ENCODE measurements at regions not wholly inside any gene's neighbourhood (a gene's known extent, or its start where the extent isn't known, plus 50 kb on each side); places are given as distances from the start of the nearest gene placed in this dataset.

GRCh38 chr21:26710155-26710554 is 135.1 kb downstream of the ADAMTS1 start:
- DNase-seq (ENCODE audit: insufficient read length, low spot score, missing footprints) = no peak
- TF ChIP-seq CTCF (IDR thresholded peaks at IDR 0.05; ENCODE audit: extremely low read depth, low read depth, low read length) = no peak
- H3K9me3 ChIP-seq (ENCODE audit: low read depth, low read length) = no peaks in the 10 kb centered on the region
- no peak overlapping the region for H3K4me3 ChIP-seq (ENCODE audit: insufficient read depth, low read length)
- no peaks in the 10 kb centered on the region for H3K36me3 ChIP-seq (ENCODE audit: insufficient read depth, low read length)
- no peak overlapping the region for H3K4me2 ChIP-seq (ENCODE audit: insufficient read depth, low read length)
- H3K4me1 ChIP-seq (ENCODE audit: insufficient read depth, low read length) = no peaks in the 10 kb centered on the region
- H2AFZ ChIP-seq (ENCODE audit: low read length) = no peak overlapping the region
- H3K27ac ChIP-seq (ENCODE audit: low read depth, low read length) = no peak overlapping the region
- H3K27me3 ChIP-seq (ENCODE audit: insufficient read depth, low read length) = peaks cover 5% of the 10 kb centered on the region
- no peaks in the 10 kb centered on the region for H4K20me1 ChIP-seq (ENCODE audit: insufficient read depth, low read length)
- H3K79me2 ChIP-seq (ENCODE audit: insufficient read depth, low read length) = no peaks in the 10 kb centered on the region

- no peaks in the 10 kb centered on the region for H3K4me1 ChIP-seq (ENCODE audit: insufficient read depth, low read length)
- H2AFZ ChIP-seq (ENCODE audit: low read length) = no peak overlapping the region
- TF ChIP-seq CTCF (IDR thresholded peaks at IDR 0.05; ENCODE audit: extremely low read depth, low read depth, low read length) = no peak
- H3K9me3 ChIP-seq (ENCODE audit: low read depth, low read length) = no peaks in the 10 kb centered on the region
- H3K36me3 ChIP-seq (ENCODE audit: insufficient read depth, low read length) = no peaks in the 10 kb centered on the region
- no peak overlapping the region for H3K27ac ChIP-seq (ENCODE audit: low read depth, low read length)
- peaks cover 4% of the 10 kb centered on the region for H3K27me3 ChIP-seq (ENCODE audit: insufficient read depth, low read length)
- no peak overlapping the region for H3K4me2 ChIP-seq (ENCODE audit: insufficient read depth, low read length)
- H3K79me2 ChIP-seq (ENCODE audit: insufficient read depth, low read length) = no peaks in the 10 kb centered on the region
- no peak for DNase-seq (ENCODE audit: insufficient read length, low spot score, missing footprints)
- H4K20me1 ChIP-seq (ENCODE audit: insufficient read depth, low read length) = no peaks in the 10 kb centered on the region
- no peak overlapping the region for H3K4me3 ChIP-seq (ENCODE audit: insufficient read depth, low read length)
Measured at GRCh38 chr21:26709090-26709489, 136.0 kb upstream of the CYYR1 start.

- TF ChIP-seq CTCF (IDR thresholded peaks at IDR 0.05; ENCODE audit: extremely low read depth, low read depth, low read length) = no peak
- Histone ChIP-seq H4K20me1 (ENCODE audit: insufficient read depth, low read length) (no peaks in the 10 kb centered on the region), H3K4me3 (ENCODE audit: insufficient read depth, low read length) (no peak overlapping the region), H3K9me3 (ENCODE audit: low read depth, low read length) (no peaks in the 10 kb centered on the region), H3K27me3 (ENCODE audit: insufficient read depth, low read length) (peaks cover 2% of the 10 kb centered on the region), H3K4me2 (ENCODE audit: insufficient read depth, low read length) (no peak overlapping the region), H3K79me2 (ENCODE audit: insufficient read depth, low read length) (no peaks in the 10 kb centered on the region), H3K27ac (ENCODE audit: low read depth, low read length) (no peak overlapping the region), H2AFZ (ENCODE audit: low read length) (no peak overlapping the region), H3K36me3 (ENCODE audit: insufficient read depth, low read length) (no peaks in the 10 kb centered on the region), H3K4me1 (ENCODE audit: insufficient read depth, low read length) (no peaks in the 10 kb centered on the region)
- no peak for DNase-seq (ENCODE audit: insufficient read length, low spot score, missing footprints)
Measured at GRCh38 chr21:26708223-26708800, 135.2 kb upstream of the CYYR1 start.

- Histone ChIP-seq H3K27ac (ENCODE audit: low read depth, low read length) (no peak overlapping the region), H3K4me1 (ENCODE audit: insufficient read depth, low read length) (no peaks in the 10 kb centered on the region), H3K4me3 (ENCODE audit: insufficient read depth, low read length) (no peak overlapping the region), H2AFZ (ENCODE audit: low read length) (no peak overlapping the region), H3K79me2 (ENCODE audit: insufficient read depth, low read length) (no peaks in the 10 kb centered on the region), H4K20me1 (ENCODE audit: insufficient read depth, low read length) (no peaks in the 10 kb centered on the region), H3K4me2 (ENCODE audit: insufficient read depth, low read length) (no peak overlapping the region), H3K27me3 (ENCODE audit: insufficient read depth, low read length) (peaks cover 2% of the 10 kb centered on the region), H3K36me3 (ENCODE audit: insufficient read depth, low read length) (no peaks in the 10 kb centered on the region), H3K9me3 (ENCODE audit: low read depth, low read length) (no peaks in the 10 kb centered on the region)
- TF ChIP-seq CTCF (IDR thresholded peaks at IDR 0.05; ENCODE audit: extremely low read depth, low read depth, low read length) = no peak
- no peak for DNase-seq (ENCODE audit: insufficient read length, low spot score, missing footprints)
Measured at GRCh38 chr21:26707246-26707645, 134.2 kb upstream of the CYYR1 start.

Data from osteoblast (primary cell).